ENCODE measurements at regions not wholly inside any gene's neighbourhood (a gene's known extent, or its start where the extent isn't known, plus 50 kb on each side); places are given as distances from the start of the nearest gene placed in this dataset.

GRCh38 chr9:631596-631995, 209.9 kb upstream of the DMRT1 start:
- peak overlapping the region; percentile 23 for H2AFZ ChIP-seq (ENCODE audit: low read length)
- no peak overlapping the region for H3K4me2 ChIP-seq (ENCODE audit: insufficient read depth, low read length)
- peak; percentile 46 for DNase-seq (ENCODE audit: insufficient read length, low spot score, missing footprints)

GRCh38 chr9:633461-633860, 208.0 kb upstream of the DMRT1 start:
- H3K27ac ChIP-seq (ENCODE audit: low read depth, low read length): no peak overlapping the region
- no peak overlapping the region for H3K4me3 ChIP-seq (ENCODE audit: insufficient read depth, low read length)
- H2AFZ ChIP-seq (ENCODE audit: low read length): no peak overlapping the region
- H3K27me3 ChIP-seq (ENCODE audit: insufficient read depth, low read length): no peaks in the 10 kb centered on the region
- H3K36me3 ChIP-seq (ENCODE audit: insufficient read depth, low read length): no peaks in the 10 kb centered on the region
- H4K20me1 ChIP-seq (ENCODE audit: insufficient read depth, low read length): no peaks in the 10 kb centered on the region
- TF ChIP-seq CTCF (IDR thresholded peaks at IDR 0.05; ENCODE audit: extremely low read depth, low read depth, low read length): no peak
- H3K9me3 ChIP-seq (ENCODE audit: low read depth, low read length): no peaks in the 10 kb centered on the region
- no peaks in the 10 kb centered on the region for H3K79me2 ChIP-seq (ENCODE audit: insufficient read depth, low read length)
- H3K4me2 ChIP-seq (ENCODE audit: insufficient read depth, low read length): no peak overlapping the region
- H3K4me1 ChIP-seq (ENCODE audit: insufficient read depth, low read length): peaks cover 13% of the 10 kb centered on the region
- no peak for DNase-seq (ENCODE audit: insufficient read length, low spot score, missing footprints)

More at GRCh38 chr9:631596-631995, 209.9 kb upstream of the DMRT1 start:
- Histone ChIP-seq H3K9me3 (ENCODE audit: low read depth, low read length) (no peaks in the 10 kb centered on the region), H3K4me3 (ENCODE audit: insufficient read depth, low read length) (no peak overlapping the region), H3K27ac (ENCODE audit: low read depth, low read length) (no peak overlapping the region), H3K4me1 (ENCODE audit: insufficient read depth, low read length) (peaks cover 21% of the 10 kb centered on the region), H3K79me2 (ENCODE audit: insufficient read depth, low read length) (no peaks in the 10 kb centered on the region), H3K36me3 (ENCODE audit: insufficient read depth, low read length) (no peaks in the 10 kb centered on the region), H3K27me3 (ENCODE audit: insufficient read depth, low read length) (no peaks in the 10 kb centered on the region), H4K20me1 (ENCODE audit: insufficient read depth, low read length) (no peaks in the 10 kb centered on the region)
- TF ChIP-seq CTCF (IDR thresholded peaks at IDR 0.05; ENCODE audit: extremely low read depth, low read depth, low read length): no peak

GRCh38 chr9:636931-637591, 204.4 kb upstream of the DMRT1 start:
- no peak overlapping the region for H3K27ac ChIP-seq (ENCODE audit: low read depth, low read length)
- no peaks in the 10 kb centered on the region for H4K20me1 ChIP-seq (ENCODE audit: insufficient read depth, low read length)
- H3K9me3 ChIP-seq (ENCODE audit: low read depth, low read length): no peaks in the 10 kb centered on the region
- H3K4me2 ChIP-seq (ENCODE audit: insufficient read depth, low read length): no peak overlapping the region
- no peaks in the 10 kb centered on the region for H3K27me3 ChIP-seq (ENCODE audit: insufficient read depth, low read length)
- no peak for TF ChIP-seq CTCF (IDR thresholded peaks at IDR 0.05; ENCODE audit: extremely low read depth, low read depth, low read length)
- DNase-seq (ENCODE audit: insufficient read length, low spot score, missing footprints): no peak
- no peaks in the 10 kb centered on the region for H3K36me3 ChIP-seq (ENCODE audit: insufficient read depth, low read length)
- H3K4me3 ChIP-seq (ENCODE audit: insufficient read depth, low read length): no peak overlapping the region
- peak overlapping the region; percentile 63 for H2AFZ ChIP-seq (ENCODE audit: low read length)
- no peaks in the 10 kb centered on the region for H3K79me2 ChIP-seq (ENCODE audit: insufficient read depth, low read length)
- H3K4me1 ChIP-seq (ENCODE audit: insufficient read depth, low read length): no peaks in the 10 kb centered on the region

GRCh38 chr9:638152-638551, 203.3 kb upstream of the DMRT1 start:
- no peak for TF ChIP-seq CTCF (IDR thresholded peaks at IDR 0.05; ENCODE audit: extremely low read depth, low read depth, low read length)
- Histone ChIP-seq H4K20me1 (ENCODE audit: insufficient read depth, low read length) (no peaks in the 10 kb centered on the region), H2AFZ (ENCODE audit: low read length) (no peak overlapping the region), H3K79me2 (ENCODE audit: insufficient read depth, low read length) (no peaks in the 10 kb centered on the region), H3K27ac (ENCODE audit: low read depth, low read length) (no peak overlapping the region), H3K27me3 (ENCODE audit: insufficient read depth, low read length) (no peaks in the 10 kb centered on the region), H3K4me3 (ENCODE audit: insufficient read depth, low read length) (no peak overlapping the region), H3K9me3 (ENCODE audit: low read depth, low read length) (no peaks in the 10 kb centered on the region), H3K36me3 (ENCODE audit: insufficient read depth, low read length) (no peaks in the 10 kb centered on the region), H3K4me1 (ENCODE audit: insufficient read depth, low read length) (no peaks in the 10 kb centered on the region), H3K4me2 (ENCODE audit: insufficient read depth, low read length) (no peak overlapping the region)
- DNase-seq (ENCODE audit: insufficient read length, low spot score, missing footprints): no peak
